ENCODE measurements at regions not wholly inside any gene's neighbourhood (a gene's known extent, or its start where the extent isn't known, plus 50 kb on each side); places are given as distances from the start of the nearest gene placed in this dataset.
A peak's percentile ranks its signal among the peaks of the same experiment; 100 is the strongest.
"Not testable (repeated sequence)": the region's sequence is repeated elsewhere in the genome, so short reads cannot be mapped to it uniquely, and the experiment has no call there.

DNA sequence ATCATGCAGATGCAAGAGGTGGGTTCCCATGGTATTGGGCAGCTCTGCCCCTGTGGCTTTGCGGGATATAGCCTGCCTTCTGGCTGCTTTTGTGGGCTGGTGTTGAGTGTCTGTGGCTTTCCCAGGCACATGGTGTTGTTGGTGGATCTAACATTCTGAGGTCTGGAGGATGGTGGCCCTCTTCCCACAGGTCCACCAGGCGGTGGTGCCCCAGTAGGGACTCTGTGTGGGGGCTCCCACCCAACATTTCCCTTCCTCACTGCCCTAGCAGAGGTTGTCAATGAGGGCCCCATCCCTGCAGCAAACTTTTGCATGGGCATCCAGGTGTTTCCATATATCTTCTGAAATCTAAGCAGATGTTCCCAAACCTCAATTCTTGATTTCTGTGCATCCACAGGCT is 420.5 kb upstream of the TPTE start:
- not testable (repeated sequence) for DNase-seq (ENCODE audit: low spot score)

DNA sequence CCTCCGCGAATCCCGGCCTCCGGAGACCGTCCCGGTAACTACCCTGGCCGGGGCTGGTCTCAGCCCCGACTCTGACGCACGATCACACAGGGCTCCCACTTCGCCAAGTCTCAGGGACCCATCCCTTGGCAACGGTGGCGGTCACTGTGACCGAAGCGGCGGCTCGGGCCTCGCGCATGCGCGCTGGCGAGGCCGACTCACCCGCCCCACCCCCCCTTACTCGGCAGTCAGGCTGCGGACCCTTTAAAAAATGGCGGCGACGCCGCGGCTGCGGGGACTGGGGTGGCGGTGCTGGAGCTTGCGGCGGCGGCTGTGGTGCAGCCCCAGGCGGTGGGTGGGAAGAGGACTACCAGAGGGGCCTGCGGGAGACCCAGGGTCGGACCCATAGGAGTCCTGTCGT is 402.0 kb upstream of the TPTE start:
- not testable (repeated sequence) for DNase-seq (ENCODE audit: low spot score)

DNA sequence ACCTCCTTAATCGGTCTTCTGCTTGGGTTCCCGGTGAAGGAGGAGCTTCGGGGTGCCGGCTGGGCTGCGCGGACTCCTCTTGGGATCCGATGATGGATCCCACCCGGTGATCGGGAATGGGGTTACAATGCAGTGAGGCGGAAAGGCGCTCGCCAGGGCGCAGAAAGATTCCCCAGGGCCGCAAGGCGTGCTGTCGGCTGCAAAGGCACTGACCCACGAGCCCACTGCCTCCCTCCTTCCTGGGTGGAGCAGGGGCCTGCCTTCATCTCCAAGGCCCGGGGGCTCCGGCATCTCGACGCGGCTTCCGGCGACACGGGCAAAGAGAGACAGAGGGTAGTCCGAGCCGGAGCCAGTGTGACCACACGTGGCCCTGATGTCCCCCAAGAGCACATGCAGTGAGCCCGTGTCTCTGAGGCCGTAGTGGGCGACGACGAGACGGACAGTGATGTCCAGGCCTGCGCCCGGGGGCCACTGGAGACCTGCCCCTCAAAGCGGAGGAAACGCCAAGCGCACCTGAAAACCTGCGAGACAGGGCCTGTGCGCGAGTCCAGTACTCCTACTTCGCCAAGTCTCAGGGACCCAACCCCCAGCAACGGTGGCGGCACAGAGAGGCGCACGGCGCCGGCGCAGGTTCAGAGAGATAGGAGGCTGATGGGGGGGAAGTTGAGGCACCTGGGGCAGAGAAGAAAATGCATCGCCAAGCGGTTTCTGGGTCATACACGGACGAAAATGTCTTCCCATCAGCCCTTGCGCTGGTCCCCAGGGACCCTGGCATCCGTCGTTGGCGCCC is 401.4 kb upstream of the TPTE start:
- peak; percentile 0 for DNase-seq (ENCODE audit: low spot score)

DNA sequence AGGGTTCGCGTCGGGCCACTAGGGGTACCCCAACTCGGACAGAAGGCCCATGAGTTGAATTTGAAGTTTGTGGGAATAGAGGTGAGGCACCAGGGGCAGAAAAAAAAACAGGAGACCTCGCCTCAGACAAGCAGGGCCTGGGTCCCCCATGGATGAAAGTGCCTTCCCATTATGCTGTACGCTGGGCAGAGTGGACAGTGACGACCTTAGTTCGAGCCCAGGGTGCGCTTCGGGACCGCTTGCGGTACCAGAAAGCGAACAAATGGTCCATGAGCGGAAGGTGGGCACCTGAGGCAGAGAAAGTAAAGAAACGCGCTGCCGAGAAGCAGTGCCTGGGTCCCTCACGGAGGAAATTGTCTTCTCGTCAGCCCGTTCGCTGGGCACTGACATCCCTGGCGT is 400.8 kb upstream of the TPTE start:
- DNase-seq (ENCODE audit: low spot score), result not testable (repeated sequence)

DNA sequence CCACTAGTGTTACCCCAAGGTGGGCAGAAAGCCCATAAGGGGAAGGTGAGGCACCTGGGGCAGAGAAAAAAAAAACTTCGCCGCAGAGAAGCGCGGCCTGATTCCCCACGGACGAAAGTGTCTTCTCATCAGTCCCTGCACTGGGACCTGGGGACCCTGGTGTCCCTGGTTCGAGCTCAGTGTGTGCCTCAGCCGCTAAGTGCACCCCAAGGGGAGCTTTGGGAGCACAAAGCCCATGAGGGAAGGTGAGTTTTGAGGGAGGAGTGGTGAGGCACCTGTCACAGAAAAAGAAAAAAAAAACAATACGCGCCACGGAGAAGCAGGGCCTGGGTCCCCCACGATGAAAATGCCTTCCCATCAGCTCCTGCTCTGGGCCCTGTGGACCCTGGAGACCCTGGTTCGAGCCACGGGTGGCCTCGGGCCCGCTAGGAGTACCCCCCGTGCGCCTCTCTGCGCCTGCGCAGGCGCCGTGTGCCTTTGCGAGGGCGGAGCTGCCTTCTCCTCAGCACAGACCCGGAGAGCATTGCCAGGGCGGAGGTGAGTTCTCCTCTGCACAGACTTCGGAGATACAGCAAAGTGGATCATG is 400.3 kb upstream of the TPTE start:
- DNase-seq (ENCODE audit: low spot score), result not testable (repeated sequence)

DNA sequence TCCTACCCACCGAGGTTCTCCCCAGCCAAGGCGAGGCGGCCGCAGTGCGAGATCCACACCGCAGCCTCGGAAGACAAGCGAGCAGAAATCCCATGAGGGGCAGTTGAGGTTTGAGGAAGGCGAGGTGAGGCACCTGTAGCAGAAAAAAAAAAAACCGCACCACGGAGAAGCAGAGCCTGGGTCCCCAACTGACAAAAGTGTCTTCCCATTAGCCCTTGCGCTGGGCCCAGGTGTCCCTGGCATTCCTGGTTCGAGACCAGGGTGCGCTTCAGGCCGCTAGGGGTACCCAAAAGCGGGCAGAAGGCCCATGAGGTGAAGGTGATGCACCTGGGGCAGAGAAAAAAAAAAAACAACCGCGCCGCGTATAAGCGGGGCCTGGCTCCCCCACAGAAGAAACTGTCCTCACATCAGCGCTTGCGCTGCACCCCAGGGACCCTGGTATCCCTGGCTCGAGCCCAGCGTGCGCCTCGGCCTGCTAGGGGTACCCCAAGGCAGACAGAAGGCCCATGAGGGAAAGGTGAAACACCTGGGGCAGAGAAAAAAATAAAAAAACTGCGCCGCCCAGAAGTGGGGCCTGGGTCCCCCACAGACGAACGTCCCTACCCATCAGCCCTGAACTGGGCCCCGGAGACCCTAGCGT is 399.4 kb upstream of the TPTE start:
- DNase-seq (ENCODE audit: low spot score), result not testable (repeated sequence)

DNA sequence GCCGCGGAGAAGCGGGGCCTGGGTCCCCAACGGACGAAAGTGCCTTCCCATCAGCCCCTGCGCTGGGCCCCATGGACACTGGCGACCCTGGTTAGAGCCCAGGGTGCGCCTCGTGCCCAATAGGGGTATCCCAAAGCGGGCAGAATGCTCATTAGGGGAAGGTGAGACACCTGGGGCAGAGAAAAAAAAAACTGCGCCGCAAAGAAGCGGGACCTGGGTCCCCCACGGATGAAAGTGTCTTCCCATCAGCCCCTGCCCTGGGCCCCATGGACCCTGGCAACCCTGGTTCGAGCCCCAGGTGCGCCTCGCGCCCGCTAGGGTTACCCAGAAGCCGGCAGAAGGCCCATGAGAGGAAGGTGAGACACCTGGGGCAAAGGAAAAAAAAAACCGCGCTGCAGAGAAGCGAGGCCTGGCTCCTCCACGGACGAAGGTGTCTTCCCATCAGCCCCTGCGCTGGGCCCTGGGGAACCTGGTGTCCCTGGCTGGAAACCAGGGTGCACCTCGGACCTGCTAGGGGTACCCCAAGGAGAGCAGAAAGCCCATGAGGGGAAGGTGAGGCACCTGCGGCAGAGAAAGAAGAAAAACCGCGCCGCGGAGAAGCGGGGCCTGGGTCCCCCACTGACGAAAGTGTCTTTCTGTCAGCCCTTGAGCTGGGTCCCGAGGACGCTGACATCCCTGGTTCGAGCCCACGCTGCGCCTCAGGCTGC is 398.4 kb upstream of the TPTE start:
- DNase-seq (ENCODE audit: low spot score), result not testable (repeated sequence)

DNA sequence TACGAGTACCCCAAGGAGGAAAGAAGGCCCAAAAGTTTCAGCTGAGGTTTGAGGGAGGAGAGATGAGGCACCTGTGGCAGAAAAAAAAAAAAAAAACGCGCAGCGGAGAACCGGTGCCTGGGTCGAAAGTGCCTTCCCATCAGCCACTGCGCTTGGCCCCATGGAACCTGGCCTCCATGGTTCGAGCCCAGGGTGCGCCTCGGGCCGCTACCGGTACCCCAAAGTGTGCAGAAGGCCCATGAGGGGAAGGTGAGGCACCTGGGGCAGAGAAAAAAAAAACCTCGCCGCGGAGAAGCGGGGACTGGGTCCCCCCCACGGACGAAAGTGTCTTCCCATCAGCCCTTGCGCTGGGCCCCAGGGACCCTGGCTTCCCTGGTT is 397.9 kb upstream of the TPTE start:
- DNase-seq (ENCODE audit: low spot score), result not testable (repeated sequence)

DNA sequence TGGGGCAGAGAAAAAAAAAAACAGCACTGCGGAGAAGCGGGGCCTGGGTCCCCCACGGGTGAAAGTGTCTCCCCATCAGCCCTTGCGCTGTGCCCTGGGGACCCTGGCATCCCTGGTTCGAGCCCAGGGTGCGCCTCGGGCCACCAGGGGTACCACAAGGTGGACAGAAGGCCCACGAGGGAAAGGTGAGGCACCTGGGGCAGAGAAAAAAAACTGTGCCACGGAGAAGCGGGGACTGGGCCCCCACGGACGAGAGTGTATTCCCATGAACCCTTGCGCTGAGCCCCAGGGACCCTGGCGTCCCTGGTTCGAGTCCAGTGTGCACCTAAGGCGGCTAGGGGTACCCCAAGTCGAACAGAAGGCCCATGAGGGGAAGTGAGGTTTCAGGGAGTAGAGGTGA is 395.8 kb upstream of the TPTE start:
- not testable (repeated sequence) for DNase-seq (ENCODE audit: low spot score)

DNA sequence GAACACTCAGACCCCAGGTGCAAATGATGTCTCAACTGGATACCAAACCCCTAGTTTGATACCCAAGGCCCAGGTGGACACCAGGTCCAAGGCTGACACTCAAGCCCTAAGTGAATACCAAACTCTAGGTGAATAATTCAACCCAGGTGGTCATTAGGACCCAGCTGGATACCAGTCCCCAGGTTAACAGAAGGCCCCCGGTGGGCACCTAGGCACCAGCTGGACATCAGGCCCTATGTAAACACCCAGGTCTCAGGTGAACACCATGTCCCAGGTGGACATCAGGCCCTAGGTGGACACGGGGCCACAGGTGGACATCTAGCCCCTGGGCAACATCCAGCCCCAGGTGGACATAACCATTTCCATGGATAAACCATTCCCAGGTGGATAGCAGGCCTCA is 387.3 kb upstream of the TPTE start:
- not testable (repeated sequence) for DNase-seq (ENCODE audit: low spot score)

DNA sequence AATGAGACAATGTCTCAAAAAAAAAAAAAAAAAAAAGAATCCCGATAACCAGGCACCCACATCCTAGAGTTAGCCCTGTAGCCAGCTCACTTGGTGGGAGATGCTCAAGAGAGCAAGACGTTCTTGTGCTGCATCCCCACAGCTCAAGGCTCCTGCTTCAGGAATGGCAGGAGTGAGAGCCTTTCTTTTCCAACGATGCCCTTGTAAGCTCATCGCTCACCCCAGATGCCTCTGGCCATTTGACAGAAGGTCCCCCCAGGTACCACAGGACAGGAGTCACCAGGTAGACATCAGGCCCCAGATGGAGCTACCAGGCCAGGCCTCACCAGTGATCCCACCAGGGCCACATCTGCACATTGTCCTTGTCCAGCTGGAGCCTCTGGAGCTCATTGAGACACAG is 385.5 kb upstream of the TPTE start:
- DNase-seq (ENCODE audit: low spot score), result not testable (repeated sequence)

DNA sequence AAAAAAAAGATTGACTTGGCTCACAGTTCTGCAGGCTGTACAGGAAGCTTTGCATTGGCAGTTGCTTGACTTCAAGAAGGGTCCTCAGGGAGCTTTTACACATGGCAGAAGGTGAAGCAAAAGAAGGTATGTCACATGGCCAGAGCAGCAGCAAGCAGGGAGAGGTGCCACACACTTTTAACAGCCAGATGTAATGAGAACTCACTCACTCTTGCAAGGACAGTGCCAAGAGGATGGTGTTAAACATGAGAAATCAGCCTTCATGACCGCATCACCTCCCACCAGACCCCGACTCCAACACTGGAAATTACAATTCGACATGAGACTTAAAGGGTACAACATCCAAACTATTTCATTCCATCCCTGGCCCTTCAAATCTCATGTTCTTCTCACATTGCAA is 367.2 kb upstream of the TPTE start:
- DNase-seq (ENCODE audit: low spot score), result not testable (repeated sequence)

Measured in Ammon's horn (tissue), 1 donor.